HepG2 (cell line): ENCODE measurements at regions not wholly inside any gene's neighbourhood (a gene's known extent, or its start where the extent isn't known, plus 50 kb on each side); places are given as distances from the start of the nearest gene placed in this dataset.

Experiments used
- ATAC-seq: fragments of 200-7000 bp; cut with Tn5 transposase; 3 replicates; pipeline ENCODE4 v1.9.1; 2020; ENCODE audit warnings: mild to moderate bottlenecking, moderate library complexity
- BruUV-seq: library from RNA; stranded (reverse); fragments of 400-500 nt; replicated peaks from 2 replicates; lab custom pipeline; 2021; lab: Mats Ljungman, UMichigan
- CTCF ChIA-PET: fragments of 300-600 bp; formaldehyde crosslinking; extraction: SDS; loops from one replicate; lab custom pipeline; 2021; ENCODE audit warnings: low total read pairs, inconsistent platforms, low intra/inter-chr PET ratio; lab: Yijun Ruan, JAX
- POLR2A ChIA-PET: fragments of 350-600 bp; sonication (Branson Sonifier 250); formaldehyde crosslinking; loops from one replicate; lab custom pipeline; 2020; ENCODE audit warnings: antibody characterized with exemption, inconsistent platforms; lab: Yijun Ruan, JAX
- DNase-seq: peaks from one replicate; pipeline ENCODE4 v3.0.0-alpha.2; 2015; ENCODE audit warnings: low spot score
- FAIRE-seq: peaks from 3 replicates; lab custom pipeline; 2011; peaks lifted over from hg19 to GRCh38; lab: Jason Lieb, UNC
- H2AFZ ChIP-seq: one replicate; pipeline ENCODE4 v1.6.1; 2011; ENCODE audit warnings: low read length, inconsistent platforms
- H3K27ac ChIP-seq: fragments of 300-600 bp; 3 replicates; pipeline ENCODE4 v1.8.0; 2011; ENCODE audit warnings: mixed run types, mild to moderate bottlenecking, mixed read lengths, low read length, inconsistent platforms; ENCODE audit not compliant: insufficient read depth; ENCODE audit errors: extremely low read length
- H3K27me3 ChIP-seq, 2 experiments: fragments of 200-600 bp in 1 of 2; 2 replicates in 1 of 2; 3 replicates in 1 of 2; pipeline versions ENCODE4 v1.6.0 to v1.8.0; 2011; ENCODE audit warnings: low read length in 2 of 2, mild to moderate bottlenecking in 2 of 2, moderate library complexity in 2 of 2, inconsistent platforms in 1 of 2; ENCODE audit not compliant: insufficient read depth in 2 of 2, control insufficient read depth in 1 of 2
- H3K36me3 ChIP-seq, 2 experiments: fragments of 200-600 bp in 1 of 2; replicated peaks in 1 of 2; 2 replicates in 1 of 2; 3 replicates in 1 of 2; pipeline versions ENCODE4 v1.5.1 to v1.8.0; 2011; ENCODE audit warnings: low read length in 2 of 2, inconsistent platforms in 1 of 2; ENCODE audit not compliant: insufficient read depth in 2 of 2, control insufficient read depth in 1 of 2
- H3K4me1 ChIP-seq: 2 replicates; pipeline ENCODE4 v1.5.1; 2012; ENCODE audit warnings: low read length, inconsistent platforms; ENCODE audit not compliant: insufficient read depth
- H3K4me2 ChIP-seq: 2 replicates; pipeline ENCODE4 v1.6.0; 2011; ENCODE audit warnings: low read depth, low read length, inconsistent platforms
- H3K4me3 ChIP-seq, 3 experiments: fragments of 200-600 bp in 1 of 3; sonication (generic), shearing (Covaris generic) in 1 of 3; replicated peaks in 1 of 3; 2 replicates each; pipeline ENCODE4 v1.5.1; 2011 to 2016; ENCODE audit warnings: low read length in 3 of 3, inconsistent platforms in 2 of 3, low read depth in 2 of 3, mild to moderate bottlenecking in 2 of 3, control low read depth in 1 of 3, mixed read lengths in 1 of 3; ENCODE audit not compliant: insufficient read depth in 1 of 3
- H3K79me2 ChIP-seq: one replicate; pipeline ENCODE4 v1.6.1; 2011; ENCODE audit warnings: low read length, inconsistent platforms; ENCODE audit not compliant: insufficient read depth
- H3K9ac ChIP-seq: 2 replicates; pipeline ENCODE4 v1.6.0; 2011; ENCODE audit warnings: mild to moderate bottlenecking, low read depth, low read length, inconsistent platforms; ENCODE audit not compliant: insufficient read depth
- H3K9me3 ChIP-seq: 2 replicates; pipeline ENCODE4 v1.5.1; 2012; ENCODE audit warnings: mild to moderate bottlenecking, low read length
- H4K20me1 ChIP-seq: 2 replicates; pipeline ENCODE4 v1.6.0; 2011; ENCODE audit warnings: inconsistent platforms, mild to moderate bottlenecking, low read length, moderate library complexity; ENCODE audit not compliant: insufficient read depth
- FOSL1 ChIP-seq: sonication (generic); formaldehyde crosslinking; IDR thresholded peaks from 2 replicates; pipeline ENCODE4 v1.9.0; 2021; ENCODE audit warnings: missing genetic modification reagents, borderline replicate concordance
- HMG20A ChIP-seq: IDR thresholded peaks from 2 replicates; pipeline ENCODE4 v1.6.1; 2016; ENCODE audit warnings: borderline replicate concordance
- ISL2 ChIP-seq: sonication (generic); formaldehyde crosslinking; IDR thresholded peaks from 2 replicates; pipeline ENCODE4 v1.5.0; 2020; ENCODE audit warnings: missing genetic modification reagents
- KDM1A ChIP-seq: IDR thresholded peaks from 2 replicates; pipeline ENCODE4 v1.6.1; 2016; ENCODE audit warnings: missing compliant biosample characterization
- NR1H2 ChIP-seq: sonication (generic); formaldehyde crosslinking; IDR thresholded peaks from 2 replicates; pipeline ENCODE4 v1.8.1; 2022; ENCODE audit warnings: low read depth, missing genetic modification reagents, borderline replicate concordance
- TP53 ChIP-seq: sonication (generic); formaldehyde crosslinking; conservative IDR thresholded peaks from 2 replicates; pipeline ENCODE4 v1.4.0; 2020; ENCODE audit warnings: missing genetic modification reagents
- ZFAT ChIP-seq: sonication (generic); formaldehyde crosslinking; conservative IDR thresholded peaks from 2 replicates; pipeline ENCODE4 v1.8.1; 2023; ENCODE audit warnings: missing genetic modification reagents, inconsistent platforms
- ZNF556 ChIP-seq: sonication (generic); formaldehyde crosslinking; IDR thresholded peaks from 2 replicates; pipeline ENCODE4 v1.4.0; 2020; ENCODE audit warnings: mild to moderate bottlenecking, missing genetic modification reagents, borderline replicate concordance
- ZNF749 ChIP-seq: sonication (generic); formaldehyde crosslinking; IDR thresholded peaks from 2 replicates; pipeline ENCODE4 v1.8.0; 2022; ENCODE audit warnings: mild to moderate bottlenecking, missing genetic modification reagents, moderate library complexity, borderline replicate concordance
- WGBS: methylation state at CpG from one replicate; pipeline ENCODE4 v1.1.6; 2017; ENCODE audit warnings: low lambda C conversion rate; 5-methylcytosine and 5-hydroxymethylcytosine counted together
- in situ Hi-C: cut with HindIII; loops from 2 replicates; pipeline ENCODE4 v1.10.0; 2017; ENCODE audit warnings: low pct_unique_long_range_greater_than_20kb; ENCODE audit not compliant: extremely low pct_ligation_motif_present
- intact Hi-C: fragments of 100-400 bp; cut with micrococcal nuclease; formaldehyde crosslinking; loops from one replicate; pipeline ENCODE4 v1.10.0; 2022; ENCODE audit not compliant: unreplicated experiment
- TF ChIP-seq, protein P1 (sequence below): sonication (generic); formaldehyde crosslinking; conservative IDR thresholded peaks from 2 replicates; pipeline ENCODE4 v1.8.1; 2023; ENCODE audit warnings: missing genetic modification reagents
- TF ChIP-seq, protein P2 (sequence below): sonication (generic); formaldehyde crosslinking; IDR thresholded peaks from 2 replicates; pipeline ENCODE4 v1.4.0; 2020; ENCODE audit warnings: mild to moderate bottlenecking, low read depth, missing genetic modification reagents
- TF ChIP-seq, protein P3 (sequence below): sonication (generic); formaldehyde crosslinking; IDR thresholded peaks from 2 replicates; pipeline ENCODE4 v1.8.0; 2023; ENCODE audit warnings: mild to moderate bottlenecking, missing genetic modification reagents

DNA sequence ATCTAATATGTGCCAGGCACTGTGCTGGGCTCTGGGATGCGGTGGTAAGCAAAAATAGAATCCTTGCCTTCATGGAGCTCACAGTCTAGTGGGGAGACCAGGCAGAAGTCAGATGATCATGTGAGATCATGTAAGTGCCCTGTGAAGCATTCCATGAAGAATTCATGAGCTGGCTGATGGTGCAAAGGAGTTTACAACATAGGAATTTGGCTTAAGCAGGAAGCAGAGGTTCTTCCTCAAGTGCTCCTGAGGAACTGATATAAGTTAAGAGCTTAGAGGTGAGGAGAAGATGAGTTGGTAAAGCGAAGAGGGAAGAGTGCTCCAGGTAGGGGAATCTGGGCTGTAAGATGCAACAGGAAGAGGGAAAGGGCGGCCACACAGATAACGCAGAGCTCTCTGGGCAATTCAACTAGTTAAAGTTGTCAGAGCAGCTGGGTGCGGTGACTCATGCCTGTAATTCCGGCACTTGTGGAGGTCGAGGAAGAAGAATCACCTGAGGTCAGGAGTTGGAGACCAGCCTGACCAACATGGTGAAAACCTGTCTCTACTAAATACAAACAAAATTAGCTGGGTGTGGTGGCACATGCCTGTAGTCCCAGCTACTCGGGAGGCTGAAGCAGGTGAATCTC is 78.5 kb upstream of the SPATA31D4 start:
- CTCF ChIA-PET: no interaction called here
- in situ Hi-C loops: no loop called here

More for the DNA sequence above, 78.5 kb upstream of the SPATA31D4 start:
- BruUV-seq: no TSS peak
- Histone ChIP-seq H3K4me1 (peaks cover 18% of the 10 kb centered on the region), H3K9ac (no peak overlapping the region), H3K4me3 (no peak overlapping the region), H3K27ac (no peak overlapping the region), H4K20me1 (no peaks in the 10 kb centered on the region), H3K27me3 (no peaks in the 10 kb centered on the region), H2AFZ (no peak overlapping the region), H3K9me3 (no peaks in the 10 kb centered on the region), H3K36me3 (no peaks in the 10 kb centered on the region), H3K79me2 (no peaks in the 10 kb centered on the region), H3K4me2 (no peak overlapping the region)
- TF ChIP-seq ZNF556 (CRISPR knock-in tag) (no peak), ZFAT (CRISPR knock-in tag) (no peak), ZNF749 (no peak), KDM1A (CRISPR knock-in tag) (no peak), NR1H2 (CRISPR knock-in tag) (no peak), ISL2 (CRISPR knock-in tag) (no peak), HMG20A (CRISPR knock-in tag) (no peak), TP53 (no peak), FOSL1 (CRISPR knock-in tag) (no peak)
- TF ChIP-seq, protein P1, sequence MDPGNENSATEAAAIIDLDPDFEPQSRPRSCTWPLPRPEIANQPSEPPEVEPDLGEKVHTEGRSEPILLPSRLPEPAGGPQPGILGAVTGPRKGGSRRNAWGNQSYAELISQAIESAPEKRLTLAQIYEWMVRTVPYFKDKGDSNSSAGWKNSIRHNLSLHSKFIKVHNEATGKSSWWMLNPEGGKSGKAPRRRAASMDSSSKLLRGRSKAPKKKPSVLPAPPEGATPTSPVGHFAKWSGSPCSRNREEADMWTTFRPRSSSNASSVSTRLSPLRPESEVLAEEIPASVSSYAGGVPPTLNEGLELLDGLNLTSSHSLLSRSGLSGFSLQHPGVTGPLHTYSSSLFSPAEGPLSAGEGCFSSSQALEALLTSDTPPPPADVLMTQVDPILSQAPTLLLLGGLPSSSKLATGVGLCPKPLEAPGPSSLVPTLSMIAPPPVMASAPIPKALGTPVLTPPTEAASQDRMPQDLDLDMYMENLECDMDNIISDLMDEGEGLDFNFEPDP (CRISPR knock-in tag): no peak
- TF ChIP-seq, protein P2, sequence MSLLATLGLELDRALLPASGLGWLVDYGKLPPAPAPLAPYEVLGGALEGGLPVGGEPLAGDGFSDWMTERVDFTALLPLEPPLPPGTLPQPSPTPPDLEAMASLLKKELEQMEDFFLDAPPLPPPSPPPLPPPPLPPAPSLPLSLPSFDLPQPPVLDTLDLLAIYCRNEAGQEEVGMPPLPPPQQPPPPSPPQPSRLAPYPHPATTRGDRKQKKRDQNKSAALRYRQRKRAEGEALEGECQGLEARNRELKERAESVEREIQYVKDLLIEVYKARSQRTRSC: no peak
- TF ChIP-seq, protein P3, sequence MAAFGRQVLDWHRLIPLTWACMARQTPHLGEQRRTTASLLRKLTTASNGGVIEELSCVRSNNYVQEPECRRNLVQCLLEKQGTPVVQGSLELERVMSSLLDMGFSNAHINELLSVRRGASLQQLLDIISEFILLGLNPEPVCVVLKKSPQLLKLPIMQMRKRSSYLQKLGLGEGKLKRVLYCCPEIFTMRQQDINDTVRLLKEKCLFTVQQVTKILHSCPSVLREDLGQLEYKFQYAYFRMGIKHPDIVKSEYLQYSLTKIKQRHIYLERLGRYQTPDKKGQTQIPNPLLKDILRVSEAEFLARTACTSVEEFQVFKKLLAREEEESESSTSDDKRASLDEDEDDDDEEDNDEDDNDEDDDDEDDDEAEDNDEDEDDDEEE (CRISPR knock-in tag): no peak
- intact Hi-C loops: loop anchor here (10.0 kb wide), 1 partner anchor 325 kb away; no protein-coding TSS in a partner anchor
- ATAC-seq (no peak), FAIRE-seq (no peak), DNase-seq (no peak)
- 39% methylated on average over 8 of the region's 8 CpGs for WGBS
- POLR2A ChIA-PET: no interaction called here
